GM12865 (cell line): ENCODE measurements at regions not wholly inside any gene's neighbourhood (a gene's known extent, or its start where the extent isn't known, plus 50 kb on each side); places are given as distances from the start of the nearest gene placed in this dataset.
"Not testable (repeated sequence)": the region's sequence is repeated elsewhere in the genome, so short reads cannot be mapped to it uniquely, and the experiment has no call there.

Experiments used
- DNase-seq: peaks from one replicate; pipeline ENCODE4 v3.0.0; 2010; ENCODE audit warnings: low read depth
- H3K4me3 ChIP-seq: 2 replicates; pipeline ENCODE4 v1.5.1; 2011; ENCODE audit warnings: mild to moderate bottlenecking, low read depth, low read length, control low read depth

DNA sequence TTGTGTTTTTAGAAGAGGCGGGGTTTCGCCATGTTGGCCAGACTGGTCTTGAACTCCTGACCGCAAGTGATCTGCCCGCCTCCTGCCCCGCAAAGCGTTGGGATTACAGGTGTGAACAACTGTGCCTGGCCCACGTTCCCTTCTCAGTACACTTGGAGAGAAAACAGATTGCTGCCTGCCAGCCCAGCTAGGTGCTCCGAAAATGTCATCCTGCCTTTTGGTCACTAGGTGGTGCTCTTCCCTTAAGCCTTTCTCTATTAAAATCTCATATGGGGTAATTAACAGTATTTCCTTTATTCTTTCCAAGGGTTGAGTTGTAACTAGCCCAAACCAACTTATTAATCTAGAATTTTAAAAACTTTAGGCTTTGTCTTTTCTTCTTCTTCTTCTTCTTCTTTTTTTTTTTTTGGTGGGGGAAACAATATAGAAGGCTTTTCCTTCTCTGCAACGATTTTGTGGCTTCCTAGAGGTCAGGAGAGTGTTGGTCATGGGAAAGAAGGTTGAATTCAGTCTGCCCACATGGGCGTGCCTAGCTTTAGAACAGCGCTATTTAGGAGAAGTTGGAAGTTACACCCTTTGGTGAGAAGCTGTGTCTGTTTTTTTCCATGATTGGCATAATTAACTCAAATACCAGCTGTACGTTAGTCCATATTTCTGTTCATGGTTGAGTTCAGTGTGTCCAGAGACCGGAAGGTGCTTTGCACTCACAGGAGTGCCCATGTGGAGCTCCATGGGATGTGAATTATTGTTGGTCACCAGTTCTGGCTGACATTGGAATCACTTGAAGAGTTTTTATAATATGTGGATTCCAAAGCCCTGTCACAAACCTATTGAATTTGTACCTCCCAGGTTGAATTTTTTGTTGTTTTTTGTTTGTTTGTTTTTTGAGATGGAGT is 110.1 kb downstream of the LAT start:
- not testable (repeated sequence) for DNase-seq, H3K4me3 ChIP-seq

DNA sequence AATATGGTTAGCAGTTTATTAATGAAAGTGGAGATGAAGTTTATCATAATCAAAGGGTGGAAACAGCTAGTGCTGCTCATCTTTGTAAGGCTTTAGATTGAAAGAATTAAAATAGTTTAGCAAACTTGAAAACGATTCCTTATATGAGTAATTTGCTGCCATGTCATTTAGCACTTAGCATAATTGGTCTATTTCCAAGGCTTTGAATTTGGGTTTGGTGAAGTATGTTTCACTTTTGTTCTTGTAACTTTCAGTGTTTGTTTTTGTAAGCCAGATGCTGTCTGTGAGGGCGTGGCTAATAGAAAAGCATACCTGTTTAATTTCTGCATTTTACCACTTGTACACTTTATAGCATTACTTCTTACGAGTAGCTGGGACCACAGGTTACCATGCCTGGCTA is 109.5 kb downstream of the LAT start:
- DNase-seq, H3K4me3 ChIP-seq: not testable (repeated sequence)

DNA sequence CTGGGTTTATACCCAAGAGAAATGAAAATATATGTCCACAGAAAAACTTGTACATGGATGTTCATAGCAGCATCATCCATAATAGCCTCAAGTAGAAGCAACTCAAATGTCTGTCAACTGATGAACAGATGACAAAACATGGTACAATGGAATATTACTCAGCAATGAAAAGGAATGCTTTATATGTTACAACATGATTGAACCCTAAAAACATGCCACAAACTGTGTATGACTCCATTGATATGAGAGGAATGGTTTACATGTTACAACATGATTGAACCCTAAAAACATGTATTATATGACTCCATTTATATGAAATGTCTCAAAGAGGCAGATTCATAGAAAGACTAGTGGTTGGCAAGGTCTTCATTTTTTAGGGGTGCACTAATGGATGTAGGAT is 104.8 kb downstream of the LAT start:
- not testable (repeated sequence) for DNase-seq, H3K4me3 ChIP-seq

DNA sequence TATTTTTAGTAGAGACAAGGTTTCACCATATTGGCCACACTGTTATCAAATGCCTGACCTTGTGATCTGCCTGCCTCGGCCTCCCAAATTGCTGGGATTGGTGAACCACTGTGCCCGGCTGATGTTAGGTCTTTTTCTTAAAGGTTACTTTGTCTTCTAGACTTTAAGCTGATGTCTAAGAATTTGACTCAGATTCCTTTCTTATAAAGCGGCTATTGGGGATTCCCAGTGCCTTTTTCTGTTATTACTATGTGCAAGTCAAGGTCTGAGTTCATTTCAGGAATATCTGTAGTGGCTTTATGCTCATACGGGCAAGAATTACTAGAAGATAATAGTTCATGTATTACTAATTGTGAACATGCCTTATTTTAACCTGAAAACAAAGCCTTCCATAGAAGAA is 102.8 kb downstream of the LAT start:
- DNase-seq = peak; percentile 28
- not testable (repeated sequence) for H3K4me3 ChIP-seq

- DNase-seq, H3K4me3 ChIP-seq: not testable (repeated sequence)
These were observed 97.2 kb downstream of the LAT start for GRCh38 chr16:29081829-29082639.

GRCh38 chr16:29074554-29075402 is 89.9 kb downstream of the LAT start:
- peak overlapping the region; percentile 72 for H3K4me3 ChIP-seq
- peak; percentile 64 for DNase-seq

GRCh38 chr16:29062235-29062634 is 77.4 kb downstream of the LAT start:
- H3K4me3 ChIP-seq, DNase-seq: not testable (repeated sequence)

GRCh38 chr16:29061467-29061921 is 76.6 kb downstream of the LAT start:
- H3K4me3 ChIP-seq, DNase-seq: not testable (repeated sequence)

- not testable (repeated sequence) for DNase-seq
These were observed 75.4 kb downstream of the LAT start for GRCh38 chr16:29060022-29060810.

DNA sequence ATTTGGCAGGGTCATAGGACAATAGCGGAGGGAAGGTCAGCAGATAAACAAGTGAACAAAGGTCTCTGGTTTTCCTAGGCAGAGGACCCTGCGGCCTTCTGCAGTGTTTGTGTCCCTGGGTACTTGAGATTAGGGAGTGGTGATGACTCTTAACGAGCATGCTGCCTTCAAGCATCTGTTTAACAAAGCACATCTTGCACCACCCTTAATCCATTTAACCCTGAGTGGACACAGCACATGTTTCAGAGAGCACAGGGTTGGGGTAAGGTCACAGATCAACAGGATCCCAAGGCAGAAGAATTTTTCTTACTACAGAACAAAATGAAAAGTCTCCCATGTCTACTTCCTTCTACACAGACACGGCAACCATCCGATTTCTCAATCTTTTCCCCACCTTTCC is 74.7 kb downstream of the LAT start:
- DNase-seq, H3K4me3 ChIP-seq: not testable (repeated sequence)

More at GRCh38 chr16:29060022-29060810, 75.4 kb downstream of the LAT start:
- not testable (repeated sequence) for H3K4me3 ChIP-seq
